Activated CD4-positive, CD25-positive, alpha-beta regulatory T cell (primary cell): ENCODE measurements at regions not wholly inside any gene's neighbourhood (a gene's known extent, or its start where the extent isn't known, plus 50 kb on each side); places are given as distances from the start of the nearest gene placed in this dataset.
"Not testable (repeated sequence)": the region's sequence is repeated elsewhere in the genome, so short reads cannot be mapped to it uniquely, and the experiment has no call there.

ENCODE experiments used
- DNase-seq, 4 experiments: peaks; one replicate each; lab custom pipeline; 2025; lab: John Stamatoyannopoulos, UW

DNA sequence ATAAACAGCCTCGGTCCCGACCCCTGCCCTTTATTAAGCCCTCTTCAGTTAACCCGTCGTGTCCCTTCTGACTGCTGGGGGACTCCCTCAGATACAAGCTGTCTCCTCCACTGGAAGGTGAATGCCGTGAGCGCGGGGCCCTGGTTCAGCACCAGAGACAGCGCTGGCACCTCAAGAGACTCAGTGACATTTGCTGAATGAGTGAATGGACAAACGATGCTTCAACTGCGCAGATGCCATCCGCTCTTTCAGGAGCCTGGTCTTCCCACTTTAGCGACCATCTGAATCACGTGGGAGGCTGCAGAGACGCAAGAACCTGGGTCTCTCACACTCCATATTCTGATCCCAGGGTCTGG is 92.6 kb upstream of the SFSWAP start:
- no peak for DNase-seq

DNA sequence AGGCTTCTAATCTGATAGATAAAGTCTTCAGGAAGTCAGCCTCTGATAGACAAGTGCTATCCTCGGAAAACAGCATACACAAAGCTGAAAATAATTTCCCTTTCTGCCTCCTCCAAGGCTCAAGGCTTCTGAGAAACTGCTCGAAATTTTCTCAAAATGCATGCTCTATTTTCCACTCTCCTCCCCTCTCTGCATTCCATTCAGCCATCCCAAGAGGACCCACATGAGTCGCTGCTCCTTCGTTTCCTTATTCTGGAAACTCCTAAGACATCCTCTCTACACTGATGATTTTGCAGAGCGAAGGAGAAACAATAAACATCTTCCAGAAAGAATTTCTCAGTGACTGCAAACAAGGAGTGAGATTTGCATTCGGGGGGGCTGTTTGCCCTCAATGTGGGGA is 92.2 kb upstream of the SFSWAP start:
- no peak for DNase-seq

GRCh38 chr12:131619106-131619642 is 91.7 kb upstream of the SFSWAP start:
- no peak for DNase-seq

DNA sequence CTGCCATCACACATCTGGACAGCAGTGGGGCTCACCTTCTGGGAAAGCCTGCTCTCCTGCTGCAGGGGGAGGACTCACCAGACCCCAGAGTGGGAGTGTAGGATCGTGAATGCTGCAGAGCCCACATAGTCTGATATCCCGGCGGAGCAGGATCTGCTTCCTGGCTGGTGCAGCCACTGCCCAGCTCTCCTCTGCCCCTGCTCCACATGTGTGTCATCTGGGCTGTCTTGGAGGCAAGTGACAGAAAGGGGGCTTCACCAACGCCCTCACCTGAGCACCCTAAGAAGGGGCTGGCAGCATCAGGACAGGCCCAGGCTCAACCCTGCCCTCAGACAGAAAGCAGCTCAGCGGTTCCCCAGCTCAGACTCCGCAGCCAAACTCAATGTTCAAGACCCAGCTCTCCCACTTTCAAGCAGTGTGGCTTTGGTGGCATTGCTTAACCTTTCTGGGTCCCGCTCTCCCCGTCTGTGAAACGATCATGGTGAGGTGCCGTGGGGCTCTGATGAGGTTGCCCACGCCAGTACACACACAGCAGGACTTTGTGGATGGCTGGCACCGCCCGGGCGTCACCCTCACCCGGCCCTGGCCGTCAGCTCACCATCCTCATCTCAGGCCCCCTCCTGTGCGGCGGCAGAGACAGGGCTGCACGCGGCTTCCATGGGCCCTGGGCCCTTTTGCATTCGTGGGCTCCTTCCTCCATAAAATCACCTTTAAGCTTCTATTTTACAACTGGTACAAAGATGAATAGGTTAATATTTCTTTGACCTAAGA is 91.0 kb upstream of the SFSWAP start:
- no peak for DNase-seq

DNA sequence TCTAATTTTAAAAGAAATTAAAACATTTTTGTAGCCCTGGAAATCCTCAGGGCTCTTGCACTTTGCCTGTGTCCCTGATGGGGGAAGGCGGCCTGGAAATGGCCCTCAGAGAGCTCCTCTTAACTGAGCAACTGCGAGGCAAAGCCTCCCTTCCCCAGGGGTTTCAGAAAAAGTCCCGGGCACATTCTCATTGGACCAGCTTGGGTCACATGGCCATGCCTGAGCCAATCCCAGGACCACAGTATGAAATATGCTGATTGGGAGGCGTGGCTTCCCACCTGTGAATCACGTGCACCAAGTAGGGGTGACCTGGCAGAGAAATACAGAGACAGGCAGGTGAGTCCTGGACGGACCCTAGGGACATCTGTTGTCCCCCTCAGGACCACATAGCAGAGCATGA is 90.4 kb upstream of the SFSWAP start:
- DNase-seq = no peak

DNA sequence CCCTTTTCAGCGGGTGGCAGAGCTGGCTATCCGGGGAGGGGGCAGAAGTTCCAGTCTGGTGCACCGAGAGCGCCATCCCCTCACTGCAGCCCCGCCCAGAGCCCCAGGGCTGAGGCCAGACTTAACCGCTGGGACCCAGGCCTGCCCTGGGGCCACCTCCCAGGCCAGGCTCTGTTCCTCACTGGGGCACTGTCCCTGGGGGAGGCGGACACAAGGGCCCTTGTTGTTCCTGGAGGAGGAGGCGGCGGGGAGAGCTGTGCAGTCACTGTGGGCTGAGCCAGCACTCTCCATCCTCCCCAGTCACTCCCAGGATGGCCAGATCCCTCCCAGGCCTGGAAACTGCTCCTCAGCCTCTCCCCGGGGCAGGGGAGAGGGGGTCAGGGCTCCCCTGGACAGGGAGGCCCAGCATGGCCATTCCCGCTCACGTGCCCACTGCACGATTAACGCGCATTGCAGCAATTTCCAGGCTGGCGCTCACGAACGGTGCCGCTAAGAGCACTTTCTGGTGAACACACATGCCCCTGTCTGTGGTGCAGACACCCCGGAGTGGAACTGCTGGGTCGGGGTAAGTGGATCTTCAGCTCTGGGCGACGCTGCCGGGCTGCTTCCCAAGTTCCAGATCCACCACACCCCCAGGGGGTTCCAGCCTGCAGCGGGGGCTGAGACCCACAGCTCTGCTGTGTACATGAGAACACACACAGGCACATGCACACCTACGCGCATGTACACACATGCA is 89.8 kb upstream of the SFSWAP start:
- no peak for DNase-seq

- no peak for DNase-seq
Measured at GRCh38 chr12:131621701-131622421, 89.0 kb upstream of the SFSWAP start.

DNA sequence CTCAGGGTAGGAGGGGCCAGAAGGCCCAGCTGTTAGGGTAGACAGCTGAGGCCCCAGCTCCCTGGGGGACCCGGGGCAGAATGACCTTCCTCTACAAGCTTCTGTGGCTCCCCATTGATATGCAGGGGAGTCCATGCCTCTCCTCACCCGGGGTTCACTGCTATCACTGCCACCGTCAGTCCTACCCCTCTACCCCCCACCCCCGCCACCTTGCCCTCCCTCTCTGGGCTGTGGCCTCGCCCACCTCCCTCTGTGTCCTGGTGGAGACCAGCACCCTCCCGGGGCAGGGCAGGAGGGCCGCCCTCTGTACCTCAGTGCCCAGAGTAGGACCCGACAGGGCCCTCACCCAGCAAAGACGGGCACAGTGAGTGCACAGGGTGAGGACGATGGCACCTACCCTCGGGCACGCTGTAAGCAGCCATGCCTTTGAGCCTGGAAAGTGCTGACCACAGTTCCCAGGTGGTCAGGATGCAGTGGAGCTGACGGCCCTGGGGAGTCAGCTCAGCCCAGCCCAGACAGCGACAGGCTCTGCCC is 88.4 kb upstream of the SFSWAP start:
- no peak for DNase-seq

- DNase-seq = not testable (repeated sequence)
Measured at GRCh38 chr12:131623404-131624368, 87.2 kb upstream of the SFSWAP start.

GRCh38 chr12:131624369-131624739 is 86.5 kb upstream of the SFSWAP start:
- DNase-seq = not testable (repeated sequence)

DNA sequence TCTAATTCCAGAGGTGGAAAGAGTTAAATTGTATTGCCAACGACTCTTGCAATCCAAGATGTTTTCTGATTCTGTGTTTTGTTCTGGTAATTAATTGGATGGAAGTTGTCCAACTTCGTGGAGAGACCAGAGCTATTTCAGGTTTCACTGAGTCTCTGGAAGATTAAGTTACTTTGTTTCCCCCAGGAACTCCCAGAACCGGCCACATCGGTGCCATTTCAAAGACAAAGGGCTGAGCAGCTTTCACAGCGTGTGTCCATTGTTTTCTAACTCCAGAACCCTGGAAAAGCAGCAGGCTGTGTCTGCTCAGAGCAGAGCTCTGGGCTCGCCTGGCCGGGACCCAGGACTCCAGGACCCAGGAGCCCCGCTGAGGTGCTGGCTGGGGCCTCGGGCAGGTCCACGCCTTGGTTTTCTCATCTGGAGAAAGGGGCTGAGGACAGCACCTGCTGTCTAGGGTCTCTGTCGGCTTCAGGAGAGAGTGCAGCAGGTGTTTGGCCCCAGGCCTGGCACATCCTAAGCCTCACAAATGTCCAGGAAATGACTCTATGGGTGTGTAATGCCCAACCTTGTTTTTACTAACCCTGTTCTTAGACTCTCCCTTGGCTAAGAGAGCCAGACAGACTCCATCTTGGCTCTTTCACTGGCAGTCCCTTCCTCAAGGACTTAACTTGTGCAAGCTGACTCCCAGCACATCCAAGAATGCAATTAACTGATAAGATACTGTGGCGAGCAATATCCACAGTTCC is 86.0 kb upstream of the SFSWAP start:
- DNase-seq = not testable (repeated sequence)

DNA sequence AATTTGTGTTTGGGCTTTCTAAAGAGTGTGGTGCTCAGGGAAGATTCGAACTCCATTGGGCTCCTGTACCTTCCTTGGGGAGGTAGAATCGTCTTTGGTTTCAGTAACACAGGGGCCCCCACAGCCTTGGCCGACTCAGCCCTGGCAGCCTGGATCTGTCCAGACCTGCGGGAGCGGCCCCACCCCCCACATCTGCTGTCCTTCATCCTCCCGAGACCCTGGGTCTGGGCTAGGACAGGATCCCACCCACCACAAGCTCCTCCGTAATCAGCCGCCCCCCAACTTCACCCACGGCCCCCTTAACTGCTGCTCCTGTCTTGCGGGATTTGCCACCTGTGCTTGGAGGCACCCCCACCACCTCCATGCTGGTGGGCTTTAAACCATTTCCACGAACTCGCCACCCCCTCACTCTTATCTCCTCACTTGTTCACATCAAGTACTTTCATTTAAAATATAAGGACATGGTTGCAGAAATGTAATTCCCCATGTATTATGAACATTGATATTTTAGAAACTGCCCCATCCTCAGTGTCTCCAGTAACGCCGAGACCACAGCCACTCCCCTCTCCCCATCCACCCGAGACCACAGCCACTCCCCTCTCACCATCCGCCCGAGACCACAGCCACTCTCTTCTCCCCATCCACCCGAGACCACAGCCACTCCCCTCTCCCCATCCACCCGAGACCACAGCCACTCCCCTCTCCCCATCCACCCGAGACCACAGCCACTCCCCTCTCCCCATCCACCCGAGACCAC is 84.7 kb upstream of the SFSWAP start:
- not testable (repeated sequence) for DNase-seq

- peak in 2 of 4 experiments; percentile 49 to 54 for DNase-seq
Measured at GRCh38 chr12:131627151-131628022, 83.5 kb upstream of the SFSWAP start.

- DNase-seq = no peak
Measured at GRCh38 chr12:131628023-131628740, 82.7 kb upstream of the SFSWAP start.

- no peak for DNase-seq
Measured at GRCh38 chr12:131628766-131629448, 82.0 kb upstream of the SFSWAP start.

DNA sequence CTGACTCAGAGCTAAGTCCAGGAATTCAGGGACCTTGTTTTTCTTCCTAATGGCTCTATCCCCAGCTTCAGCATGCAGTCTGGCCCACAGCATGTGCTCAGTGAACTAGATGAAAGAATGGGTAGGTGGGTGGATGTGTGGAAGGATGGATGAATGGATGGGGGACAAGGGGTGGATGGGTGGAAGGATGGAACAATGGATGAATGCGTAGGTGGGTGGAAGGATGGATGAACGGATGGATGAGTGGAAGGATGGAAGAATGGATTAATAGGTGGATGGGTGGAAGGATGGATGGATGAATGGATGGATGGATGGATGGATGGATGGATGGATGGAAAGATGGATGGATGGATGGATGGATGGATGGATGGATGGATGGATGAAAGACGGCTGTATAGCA is 79.7 kb upstream of the SFSWAP start:
- no peak for DNase-seq

DNA sequence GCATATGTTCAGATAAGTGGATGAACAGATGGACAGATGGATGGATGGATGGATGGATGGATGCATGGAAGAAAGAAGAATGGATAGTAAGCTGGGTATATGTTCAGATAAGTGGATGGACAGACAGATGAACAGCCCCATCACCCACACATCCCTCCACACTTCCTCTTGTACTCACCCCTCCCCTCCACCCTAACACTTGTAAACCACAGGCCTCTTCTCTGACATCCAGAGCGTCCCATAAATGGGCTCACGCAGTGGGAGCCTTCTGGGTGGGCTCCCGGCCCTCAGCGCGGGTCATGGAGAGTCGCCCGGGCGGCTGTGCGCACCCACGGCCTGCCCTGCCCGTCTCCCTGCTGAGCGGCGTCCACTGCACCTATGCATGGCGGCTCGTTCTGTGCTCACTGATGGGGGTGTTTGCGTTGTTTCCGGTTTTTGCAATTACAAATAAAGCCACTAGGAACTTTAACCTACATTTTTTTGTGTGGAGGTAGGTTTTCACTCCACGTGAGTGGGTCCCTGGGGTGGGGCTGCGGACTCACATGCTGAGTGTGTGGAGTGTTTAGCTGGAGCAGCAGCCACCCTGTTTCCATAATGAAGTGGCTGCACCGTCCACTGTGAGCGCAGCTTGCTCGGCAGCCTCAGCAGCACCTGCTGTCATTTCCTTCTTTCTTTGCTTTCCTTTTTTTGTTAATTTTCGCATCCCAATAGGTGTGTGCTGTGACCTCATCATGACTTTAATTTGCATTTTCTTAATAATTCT is 78.8 kb upstream of the SFSWAP start:
- not testable (repeated sequence) for DNase-seq
